Left lung (tissue), 4 donors: ENCODE measurements at regions not wholly inside any gene's neighbourhood (a gene's known extent, or its start where the extent isn't known, plus 50 kb on each side); places are given as distances from the start of the nearest gene placed in this dataset.

Experiments used
- ATAC-seq: fragments of 200-7000 bp; cut with Tn5 transposase; one replicate; pipeline ENCODE4 v1.9.1; 2020; ENCODE audit warnings: moderate library complexity
- DNase-seq, 4 donors: peaks; one replicate each; pipeline ENCODE4 v3.0.0-alpha.2; 2013 to 2020
- H3K27ac ChIP-seq, 2 donors: fragments of 200-600 bp; sonication (generic) in 1 of 2; one replicate each; pipeline versions ENCODE4 v1.5.0 to v1.8.0; 2020 to 2021
- H3K27me3 ChIP-seq, 2 donors: fragments of 200-600 bp; sonication (generic) in 1 of 2; one replicate each; pipeline versions ENCODE4 v1.5.0 to v1.8.0; 2020 to 2021
- H3K36me3 ChIP-seq, 2 donors: fragments of 200-600 bp; sonication (generic) in 1 of 2; one replicate each; pipeline versions ENCODE4 v1.5.0 to v1.8.0; 2020 to 2021
- H3K4me1 ChIP-seq, 2 donors: fragments of 200-600 bp; one replicate each; pipeline ENCODE4 v1.8.0; 2021
- H3K4me3 ChIP-seq, 2 donors: fragments of 200-600 bp; sonication (generic) in 1 of 2; one replicate each; pipeline versions ENCODE4 v1.5.0 to v1.8.0; 2020 to 2021; ENCODE audit warnings: mild to moderate bottlenecking in 1 of 2
- H3K9me3 ChIP-seq, 2 donors: fragments of 200-600 bp; sonication (generic) in 1 of 2; one replicate each; pipeline versions ENCODE4 v1.5.0 to v1.8.0; 2020 to 2021
- CTCF ChIP-seq, 2 donors: fragments of 200-600 bp; sonication (generic) in 1 of 2; IDR thresholded peaks; one replicate each; pipeline versions ENCODE4 v1.5.0 to v1.8.0; 2021; ENCODE audit warnings: antibody characterized with exemption in 2 of 2
- intact Hi-C, 2 donors: fragments of 100-400 bp; cut with DNase I; formaldehyde crosslinking; loops; one replicate each; pipeline versions ENCODE4 v1.11.2 to v1.14.2; 2022
- donor health status: DM: no; HTN: yes; CAD: no.
- donor health status: DM: no; HTN: no; CAD: no.

GRCh38 chr13:83937579-83937978 lies 55.3 kb upstream of the SLITRK1 start:
- H3K4me3 ChIP-seq, result no peak overlapping the region
- no peaks in the 10 kb centered on the region for H3K4me1 ChIP-seq
- ATAC-seq (no peak), DNase-seq (no peak)
- TF ChIP-seq CTCF (IDR thresholded peaks at IDR 0.05), result no peak
- no peak overlapping the region for H3K27ac ChIP-seq
- intact Hi-C loops, result no loop called here
- H3K36me3 ChIP-seq, result no peaks in the 10 kb centered on the region
- H3K9me3 ChIP-seq, result no peaks in the 10 kb centered on the region
- no peaks in the 10 kb centered on the region for H3K27me3 ChIP-seq

GRCh38 chr13:83935566-83935965 lies 53.3 kb upstream of the SLITRK1 start:
- Histone ChIP-seq H3K27ac (no peak overlapping the region), H3K9me3 (no peaks in the 10 kb centered on the region), H3K4me3 (no peak overlapping the region), H3K36me3 (no peaks in the 10 kb centered on the region), H3K27me3 (no peaks in the 10 kb centered on the region), H3K4me1 (no peaks in the 10 kb centered on the region)
- no peak for TF ChIP-seq CTCF (IDR thresholded peaks at IDR 0.05)
- ATAC-seq, result no peak
- DNase-seq, result no peak
- intact Hi-C loops, result no loop called here
